Ascending aorta (tissue), 2 donors: ENCODE measurements at regions not wholly inside any gene's neighbourhood (a gene's known extent, or its start where the extent isn't known, plus 50 kb on each side); places are given as distances from the start of the nearest gene placed in this dataset.

Experiments used
- DNase-seq, 2 donors: peaks; one replicate each; pipeline ENCODE4 v3.0.0-alpha.2; 2019; ENCODE audit warnings: low spot score in 2 of 2
- H3K27ac ChIP-seq, 2 donors: fragments of 200-600 bp; sonication (generic); one replicate each; pipeline ENCODE4 v1.5.1; 2016 to 2017; ENCODE audit warnings: mild to moderate bottlenecking in 1 of 2
- H3K27me3 ChIP-seq: fragments of 200-600 bp; sonication (generic); one replicate; pipeline ENCODE4 v1.5.1; 2017
- H3K36me3 ChIP-seq, 2 donors: fragments of 200-600 bp; sonication (generic); one replicate each; pipeline ENCODE4 v1.5.1; 2016
- H3K4me1 ChIP-seq, 2 donors: fragments of 200-600 bp; sonication (generic); one replicate each; pipeline ENCODE4 v1.5.1; 2016 to 2017; ENCODE audit warnings: mild to moderate bottlenecking in 1 of 2
- H3K4me3 ChIP-seq, 2 donors: fragments of 200-600 bp; sonication (generic); one replicate each; pipeline ENCODE4 v1.5.1; 2016 to 2017; ENCODE audit warnings: mild to moderate bottlenecking in 1 of 2
- H3K9me3 ChIP-seq, 2 donors: fragments of 200-600 bp; sonication (generic); one replicate each; pipeline ENCODE4 v1.5.1; 2016
- CTCF ChIP-seq, 3 experiments: fragments of 200-600 bp in 2 of 3; fragments of 450-650 bp in 1 of 3; sonication (generic) in 2 of 3; IDR thresholded peaks; one replicate each; pipeline ENCODE4 v1.5.1; 2016 to 2019; ENCODE audit warnings: antibody characterized with exemption in 3 of 3, mild to moderate bottlenecking in 1 of 3, moderate library complexity in 1 of 3
- intact Hi-C: fragments of 100-400 bp; cut with DNase I; formaldehyde crosslinking; loops from one replicate; pipeline ENCODE4 v1.15.1; 2023

GRCh38 chr7:54332301-54332700, 209.9 kb upstream of the VSTM2A start:
- no peaks in the 10 kb centered on the region for H3K4me1 ChIP-seq
- no peak overlapping the region for H3K27ac ChIP-seq
- no peaks in the 10 kb centered on the region for H3K27me3 ChIP-seq
- H3K36me3 ChIP-seq, result no peaks in the 10 kb centered on the region
- no peak for TF ChIP-seq CTCF (IDR thresholded peaks at IDR 0.05)
- intact Hi-C loops, result no loop called here
- H3K4me3 ChIP-seq, result no peak overlapping the region
- H3K9me3 ChIP-seq, result no peaks in the 10 kb centered on the region
- DNase-seq, result no peak

GRCh38 chr7:54333952-54334351, 208.2 kb upstream of the VSTM2A start:
- no peak for TF ChIP-seq CTCF (IDR thresholded peaks at IDR 0.05)
- no peak for DNase-seq
- Histone ChIP-seq H3K27me3 (no peaks in the 10 kb centered on the region), H3K4me1 (no peaks in the 10 kb centered on the region), H3K9me3 (no peaks in the 10 kb centered on the region), H3K4me3 (no peak overlapping the region), H3K36me3 (no peaks in the 10 kb centered on the region), H3K27ac (no peak overlapping the region)
- intact Hi-C loops, result no loop called here

- DNase-seq, result no peak
- no peak for TF ChIP-seq CTCF (IDR thresholded peaks at IDR 0.05)
- Histone ChIP-seq H3K9me3 (no peaks in the 10 kb centered on the region), H3K4me3 (no peak overlapping the region), H3K27me3 (no peaks in the 10 kb centered on the region), H3K27ac (no peak overlapping the region), H3K4me1 (no peaks in the 10 kb centered on the region), H3K36me3 (no peaks in the 10 kb centered on the region)
- intact Hi-C loops, result no loop called here
Measured at GRCh38 chr7:54336800-54337199, 205.4 kb upstream of the VSTM2A start.

- no peak overlapping the region for H3K27ac ChIP-seq
- no peak overlapping the region for H3K4me3 ChIP-seq
- H3K4me1 ChIP-seq, result no peaks in the 10 kb centered on the region
- no peak for DNase-seq
- H3K27me3 ChIP-seq, result no peaks in the 10 kb centered on the region
- TF ChIP-seq CTCF (IDR thresholded peaks at IDR 0.05), result no peak
- H3K36me3 ChIP-seq, result no peaks in the 10 kb centered on the region
- intact Hi-C loops, result no loop called here
- H3K9me3 ChIP-seq, result no peaks in the 10 kb centered on the region
Measured at GRCh38 chr7:54337466-54337865, 204.7 kb upstream of the VSTM2A start.

- no peak for TF ChIP-seq CTCF (IDR thresholded peaks at IDR 0.05)
- intact Hi-C loops, result no loop called here
- Histone ChIP-seq H3K9me3 (no peaks in the 10 kb centered on the region), H3K36me3 (no peaks in the 10 kb centered on the region), H3K27me3 (no peaks in the 10 kb centered on the region), H3K4me1 (no peaks in the 10 kb centered on the region), H3K4me3 (no peak overlapping the region), H3K27ac (no peak overlapping the region)
- DNase-seq, result no peak
Measured at GRCh38 chr7:54338319-54338718, 203.9 kb upstream of the VSTM2A start.

GRCh38 chr7:54339073-54339472, 203.1 kb upstream of the VSTM2A start:
- Histone ChIP-seq H3K4me1 (no peaks in the 10 kb centered on the region), H3K9me3 (no peaks in the 10 kb centered on the region), H3K27ac (no peak overlapping the region), H3K27me3 (no peaks in the 10 kb centered on the region), H3K36me3 (no peaks in the 10 kb centered on the region), H3K4me3 (no peak overlapping the region)
- intact Hi-C loops, result no loop called here
- no peak for DNase-seq
- no peak for TF ChIP-seq CTCF (IDR thresholded peaks at IDR 0.05)
